ENCODE measurements at regions not wholly inside any gene's neighbourhood (a gene's known extent, or its start where the extent isn't known, plus 50 kb on each side); places are given as distances from the start of the nearest gene placed in this dataset.

GRCh38 chr2:56021579-56021978 lies 98.0 kb upstream of the EFEMP1 start:
- TF ChIP-seq POLR2A (IDR thresholded peaks at IDR 0.05) (no peak), CTCF (IDR thresholded peaks at IDR 0.05) (no peak)
